ENCODE measurements at regions not wholly inside any gene's neighbourhood (a gene's known extent, or its start where the extent isn't known, plus 50 kb on each side); places are given as distances from the start of the nearest gene placed in this dataset.

GRCh38 chrX:115949900-115950822, 220.4 kb upstream of the AGTR2 start:
- peak; percentile 48 for TF ChIP-seq CTCF (conservative IDR thresholded peaks at IDR 0.05; ENCODE audit: low read length)
- TF ChIP-seq EZH2phosphoT487 (IDR thresholded peaks at IDR 0.05; ENCODE audit: borderline replicate concordance): no peak
